Activated naive CD4-positive, alpha-beta T cell treated with anti-CD3 and anti-CD28 coated beads, Interleukin-2, amount 50 U/mL, for 72 hours (primary cell): ENCODE measurements at regions not wholly inside any gene's neighbourhood (a gene's known extent, or its start where the extent isn't known, plus 50 kb on each side); places are given as distances from the start of the nearest gene placed in this dataset.

Source experiments
- ATAC-seq, 2 donors: fragments of 150-1000 bp; cut with Tn5 transposase; 2 replicates each; pipeline ENCODE4 v1.10.0; 2021; ENCODE audit warnings: mild to moderate bottlenecking in 2 of 2, moderate library complexity in 2 of 2
- DNase-seq, 2 donors: peaks; one replicate each; pipeline ENCODE4 v3.0.0; 2021 to 2022; ENCODE audit warnings: low spot score in 2 of 2
- H3K27ac Mint-ChIP-seq, 2 donors: one replicate each; pipeline ENCODE4 v1.8.0; 2022; ENCODE audit warnings: mild to moderate bottlenecking in 2 of 2, mixed read lengths in 2 of 2
- H3K36me3 Mint-ChIP-seq, 2 donors: one replicate each; pipeline ENCODE4 v1.8.0; 2022; ENCODE audit warnings: mixed read lengths in 2 of 2
- H3K9me3 Mint-ChIP-seq, 2 donors: one replicate each; pipeline ENCODE4 v1.8.0; 2022; ENCODE audit warnings: mixed read lengths in 2 of 2

DNA sequence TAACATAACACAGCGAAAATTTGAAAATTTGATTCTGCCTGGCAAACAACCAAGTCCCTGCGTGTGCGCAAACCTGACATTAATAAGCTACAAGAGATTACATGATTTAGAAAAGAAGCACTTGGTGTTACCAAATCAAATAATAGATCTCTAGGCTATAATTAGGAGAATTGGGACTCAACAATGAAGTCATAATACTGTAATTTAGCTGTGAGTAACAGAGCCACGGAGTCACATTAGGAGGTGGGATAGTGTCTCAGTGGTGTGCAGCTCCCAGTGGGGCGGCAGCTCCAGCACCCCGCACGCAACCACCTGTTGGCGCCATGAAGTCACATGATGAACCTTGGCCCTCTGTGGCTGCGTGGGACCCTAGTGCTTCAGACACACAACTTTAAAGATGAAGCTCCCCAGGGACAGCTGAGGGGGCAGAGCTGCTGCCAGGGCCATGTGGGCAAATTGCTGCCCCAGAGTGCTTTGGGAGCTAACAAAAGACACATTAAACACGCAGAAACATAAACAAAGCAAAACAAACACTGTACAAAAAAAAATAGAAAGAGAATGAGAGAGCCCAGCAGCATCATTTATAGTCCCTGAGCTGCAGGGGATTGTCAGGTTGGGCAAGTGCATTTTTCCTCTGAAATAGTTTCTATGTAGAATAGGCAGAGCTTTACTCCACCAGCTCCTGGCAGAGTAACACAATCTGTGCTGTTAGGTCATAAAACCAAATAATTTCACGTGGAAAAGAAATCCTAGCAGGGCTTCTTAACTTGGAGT, 605.6 kb downstream of the SOX6 start:
- Mint-ChIP-seq H3K9me3 (peaks cover 8 to 15% of the 10 kb centered on the region in 2 donors), H3K27ac (no peak overlapping the region), H3K36me3 (peaks cover 0 to 5% of the 10 kb centered on the region in 2 donors)
- no peak for ATAC-seq
- no peak for DNase-seq

DNA sequence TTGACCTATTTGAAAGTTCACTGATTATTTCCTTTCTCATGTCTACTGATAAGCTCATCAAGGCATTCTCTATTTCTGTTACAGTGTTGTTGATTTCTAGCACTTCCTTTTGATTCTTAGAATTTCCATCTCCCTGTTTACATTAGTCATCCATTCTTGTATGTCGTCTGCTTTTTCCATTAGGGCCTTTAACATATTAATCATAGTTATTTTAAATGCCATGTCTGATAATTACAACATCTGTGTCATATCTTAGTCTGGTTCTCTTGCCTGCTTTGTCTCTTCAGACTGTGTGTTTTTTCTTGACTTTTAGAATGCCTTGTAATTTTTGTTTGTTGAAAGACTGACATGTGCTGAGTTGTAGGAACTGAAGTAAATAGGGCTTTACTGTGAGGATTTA, 602.1 kb downstream of the SOX6 start:
- H3K36me3 Mint-ChIP-seq, result peaks cover 0 to 5% of the 10 kb centered on the region in 2 donors
- no peak overlapping the region for H3K27ac Mint-ChIP-seq
- DNase-seq, result no peak
- ATAC-seq, result no peak
- H3K9me3 Mint-ChIP-seq, result peaks cover 8 to 15% of the 10 kb centered on the region in 2 donors

DNA sequence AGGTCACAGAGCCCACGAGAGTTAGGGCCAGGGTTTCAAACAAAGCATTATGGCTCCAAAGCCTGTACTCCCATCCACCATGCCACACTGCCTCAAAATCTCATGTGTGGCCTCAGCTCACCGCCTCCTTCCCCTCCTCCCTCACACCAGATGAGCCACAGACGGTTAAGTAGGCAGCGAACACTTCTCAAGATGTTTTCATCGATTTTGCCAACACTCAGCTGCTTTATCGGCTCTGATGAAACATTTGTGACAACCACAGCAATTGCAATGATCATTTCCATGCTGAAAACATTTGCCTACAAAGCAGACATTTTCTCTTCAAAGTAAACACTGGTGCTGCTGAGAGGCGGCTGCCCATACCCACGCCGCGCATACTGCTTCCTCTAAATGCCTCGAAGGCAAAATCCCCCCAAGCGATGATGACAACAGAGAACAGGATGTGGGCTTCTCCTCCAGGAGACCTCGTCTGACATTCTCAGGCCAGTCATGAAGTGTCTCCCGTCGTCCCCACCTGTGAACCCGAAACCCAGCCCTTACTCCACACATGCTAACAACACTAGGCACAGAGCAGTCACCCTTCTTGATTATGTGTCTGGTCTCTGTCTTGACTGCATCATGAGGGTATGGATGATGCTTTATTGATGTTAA, 599.2 kb downstream of the SOX6 start:
- DNase-seq (no peak), ATAC-seq (no peak)
- Mint-ChIP-seq H3K9me3 (peaks cover 8 to 15% of the 10 kb centered on the region in 2 donors), H3K27ac (no peak overlapping the region), H3K36me3 (peaks cover 0 to 5% of the 10 kb centered on the region in 2 donors)

DNA sequence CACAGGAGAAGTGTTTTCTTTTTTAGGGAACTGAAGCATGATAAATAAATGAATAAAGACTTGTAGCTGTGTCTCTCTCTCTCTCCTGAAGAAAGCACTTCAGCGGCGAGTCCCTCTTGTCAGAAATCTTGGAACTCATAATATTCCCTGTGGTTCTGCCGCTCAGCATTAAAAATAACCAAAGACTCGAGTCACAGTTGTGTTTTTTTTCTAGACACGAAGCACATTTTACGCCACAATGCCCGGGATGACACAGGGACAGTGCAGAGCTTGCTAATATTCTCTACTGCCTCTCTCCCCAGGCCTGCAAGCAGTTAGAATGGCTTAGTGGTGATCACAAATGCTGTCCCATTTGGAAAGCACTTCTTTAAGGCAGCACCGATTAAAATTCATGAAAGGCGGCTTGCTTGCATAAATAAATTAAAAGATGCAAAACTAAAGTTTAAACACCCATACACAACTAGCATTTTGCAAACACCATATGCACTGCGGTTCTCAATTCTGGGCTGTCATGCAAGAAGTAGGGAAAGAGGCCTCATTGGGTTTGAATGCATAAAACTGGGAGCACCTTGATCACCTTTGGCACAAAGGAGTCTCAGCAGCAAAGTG, 597.4 kb downstream of the SOX6 start:
- ATAC-seq, result no peak
- no peak overlapping the region for H3K27ac Mint-ChIP-seq
- H3K9me3 Mint-ChIP-seq, result peaks cover 6 to 11% of the 10 kb centered on the region in 2 donors

DNA sequence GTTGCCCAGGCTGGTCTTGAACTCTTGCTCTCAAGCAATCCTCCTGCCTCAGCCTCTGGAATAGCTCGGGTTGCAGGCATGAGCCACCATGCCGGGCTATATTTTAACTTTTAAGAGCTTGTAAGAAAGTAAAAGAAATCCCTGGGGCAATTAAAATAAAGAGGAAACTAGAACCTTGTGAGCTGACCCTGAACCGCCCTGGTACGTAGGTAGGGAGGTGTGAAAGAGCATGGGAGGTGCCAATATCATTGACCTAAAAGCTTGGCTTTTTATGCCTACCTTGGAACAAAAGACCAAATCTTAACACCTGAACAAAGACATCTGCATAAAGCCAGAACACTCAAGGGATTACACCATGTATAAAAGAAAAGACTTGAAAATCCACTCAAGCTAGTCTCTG, 595.1 kb downstream of the SOX6 start:
- ATAC-seq (no peak), DNase-seq (no peak)
- no peak overlapping the region for H3K27ac Mint-ChIP-seq
- peaks cover 5 to 8% of the 10 kb centered on the region in 2 donors for H3K9me3 Mint-ChIP-seq
- H3K36me3 Mint-ChIP-seq, result peaks cover 0 to 4% of the 10 kb centered on the region in 2 donors

More for the DNA sequence above, 597.4 kb downstream of the SOX6 start:
- H3K36me3 Mint-ChIP-seq, result peaks cover 0 to 4% of the 10 kb centered on the region in 2 donors
- DNase-seq, result no peak

DNA sequence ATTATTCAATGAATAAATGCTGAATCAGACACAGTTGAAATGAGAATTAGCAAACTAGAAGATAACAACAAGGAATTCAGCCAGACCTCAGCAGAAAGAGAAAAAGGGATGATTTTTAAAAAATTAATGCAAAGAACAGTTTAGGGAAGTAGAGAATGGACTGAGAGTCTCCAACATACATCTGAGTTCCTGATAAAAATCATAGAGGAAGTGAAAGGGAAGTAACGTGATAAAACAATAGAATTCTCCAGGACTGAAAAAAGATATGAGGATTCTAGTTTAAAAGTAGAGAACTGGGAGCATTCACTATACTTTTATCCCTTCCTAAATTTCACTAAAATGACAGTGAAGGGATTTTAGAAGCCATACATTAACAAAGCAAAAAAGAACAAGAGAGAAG, 592.0 kb downstream of the SOX6 start:
- Mint-ChIP-seq H3K9me3 (peaks cover 5 to 8% of the 10 kb centered on the region in 2 donors), H3K27ac (no peak overlapping the region), H3K36me3 (peaks cover 0 to 4% of the 10 kb centered on the region in 2 donors)
- DNase-seq, result no peak
- no peak for ATAC-seq

DNA sequence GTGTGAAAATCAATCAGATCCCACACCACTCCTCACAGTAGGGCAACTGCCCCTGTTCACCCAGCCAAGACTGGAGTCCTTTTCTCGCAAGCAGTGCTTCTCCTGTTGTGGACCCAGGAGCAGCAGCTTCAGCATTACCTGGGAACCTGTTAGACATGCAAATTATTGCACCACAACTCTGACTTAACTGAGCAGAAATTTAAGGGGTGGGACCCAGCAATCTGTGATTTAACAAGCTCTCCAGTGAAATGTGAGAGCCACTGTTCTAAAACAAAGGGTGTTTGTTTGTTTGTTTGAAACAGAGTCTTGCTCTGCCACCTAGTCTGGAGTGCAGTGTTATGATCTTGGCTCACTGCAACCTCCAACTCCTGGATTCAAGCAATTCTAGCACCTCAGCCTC, 591.4 kb downstream of the SOX6 start:
- DNase-seq (no peak), ATAC-seq (no peak)
- no peak overlapping the region for H3K27ac Mint-ChIP-seq

DNA sequence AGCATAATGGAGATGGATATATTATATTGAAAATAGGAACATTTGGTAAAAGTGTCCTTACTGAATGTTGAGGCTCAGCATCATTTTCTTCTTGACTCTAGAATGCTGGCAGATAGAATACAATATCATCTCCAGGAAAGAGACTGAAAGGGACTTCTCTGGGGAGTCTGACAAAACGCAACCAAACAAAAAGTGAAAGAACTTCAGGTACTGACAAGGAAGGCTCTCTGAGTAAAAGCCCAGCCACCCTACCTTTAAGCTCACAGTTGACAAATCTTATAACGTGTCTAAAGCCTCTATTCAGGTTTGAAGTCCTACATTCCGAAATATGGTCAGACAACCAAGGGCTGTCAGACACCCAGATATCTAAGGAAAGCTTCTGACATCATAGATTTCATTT, 590.8 kb downstream of the SOX6 start:
- ATAC-seq, result no peak
- no peak overlapping the region for H3K27ac Mint-ChIP-seq
- DNase-seq, result no peak
- peaks cover 5 to 8% of the 10 kb centered on the region in 2 donors for H3K9me3 Mint-ChIP-seq
- H3K36me3 Mint-ChIP-seq, result peaks cover 0 to 4% of the 10 kb centered on the region in 2 donors

More for the DNA sequence above, 591.4 kb downstream of the SOX6 start:
- Mint-ChIP-seq H3K9me3 (peaks cover 5 to 8% of the 10 kb centered on the region in 2 donors), H3K36me3 (peaks cover 0 to 4% of the 10 kb centered on the region in 2 donors)

DNA sequence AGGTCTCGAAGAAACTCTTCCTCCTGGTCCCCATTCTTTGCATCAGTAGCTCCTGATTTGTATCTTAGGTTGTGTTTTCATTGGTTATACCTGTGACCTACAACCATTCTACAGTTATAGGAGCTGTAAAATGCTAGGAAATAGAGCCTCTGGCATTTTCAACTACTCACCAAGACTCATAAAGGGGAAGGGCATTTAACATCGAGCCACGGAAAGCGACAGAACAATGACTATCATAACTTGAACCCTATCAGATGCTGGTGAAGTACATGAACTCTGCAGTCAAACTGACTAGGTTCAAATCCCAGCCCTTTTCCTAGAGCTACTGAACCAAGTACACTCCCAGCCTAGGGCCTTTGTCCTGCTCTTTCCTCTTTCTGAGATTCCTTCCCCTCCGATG, 588.0 kb downstream of the SOX6 start:
- H3K36me3 Mint-ChIP-seq, result peaks cover 0 to 4% of the 10 kb centered on the region in 2 donors
- no peak for ATAC-seq
- H3K27ac Mint-ChIP-seq, result no peak overlapping the region
- peaks cover 5 to 7% of the 10 kb centered on the region in 2 donors for H3K9me3 Mint-ChIP-seq
- no peak for DNase-seq

DNA sequence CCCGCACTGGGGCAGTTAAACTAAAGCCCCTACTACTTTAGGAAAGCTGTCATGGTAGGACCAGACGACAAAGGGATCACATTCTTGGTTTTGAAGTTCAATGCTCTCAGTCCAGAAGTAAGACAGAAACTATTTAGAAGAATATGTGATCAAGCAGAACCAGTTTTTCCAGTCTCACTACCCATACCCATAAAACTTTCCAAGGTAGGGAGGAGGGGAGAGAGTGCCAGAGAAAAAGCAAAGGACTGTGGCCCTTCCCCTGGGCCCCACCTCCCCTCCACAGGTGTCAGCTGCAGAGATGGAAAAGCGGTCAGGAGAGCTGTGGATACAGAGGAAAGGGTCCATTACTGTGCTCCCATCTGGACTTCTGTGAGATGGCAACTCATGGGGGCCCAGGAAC, 587.1 kb downstream of the SOX6 start:
- Mint-ChIP-seq H3K9me3 (peaks cover 2 to 4% of the 10 kb centered on the region in 2 donors), H3K36me3 (peaks cover 0 to 3% of the 10 kb centered on the region in 2 donors), H3K27ac (no peak overlapping the region)
- DNase-seq, result no peak
- no peak for ATAC-seq

DNA sequence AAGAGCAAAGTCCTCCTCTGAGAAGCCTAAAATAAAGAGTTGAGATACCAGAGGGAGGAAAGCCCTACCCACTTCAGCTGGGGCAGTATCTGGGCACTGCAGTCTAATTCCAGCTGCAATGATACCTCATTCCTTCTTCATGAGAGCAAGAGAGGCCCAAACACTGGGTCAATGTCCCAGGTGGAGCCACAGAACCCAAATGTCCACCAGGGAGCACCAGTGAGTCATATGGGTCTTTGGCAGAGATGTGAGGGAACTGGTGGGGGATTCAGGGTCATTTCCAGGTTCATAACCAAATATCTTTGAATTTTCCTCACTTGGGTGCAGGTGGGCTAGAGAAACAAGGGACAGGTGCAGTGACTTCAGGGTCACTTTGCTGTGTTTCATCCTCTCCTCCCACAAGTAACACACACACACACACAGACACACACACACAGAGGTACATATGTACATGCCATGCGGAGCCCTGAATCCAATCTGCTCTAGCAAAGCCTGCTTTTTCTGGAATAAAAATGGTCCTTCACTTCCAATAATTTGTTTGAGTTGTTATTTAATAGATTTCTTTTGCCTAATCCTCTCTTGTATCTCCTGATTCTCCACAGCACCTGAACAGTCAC, 585.4 kb downstream of the SOX6 start:
- H3K27ac Mint-ChIP-seq, result no peak overlapping the region

DNA sequence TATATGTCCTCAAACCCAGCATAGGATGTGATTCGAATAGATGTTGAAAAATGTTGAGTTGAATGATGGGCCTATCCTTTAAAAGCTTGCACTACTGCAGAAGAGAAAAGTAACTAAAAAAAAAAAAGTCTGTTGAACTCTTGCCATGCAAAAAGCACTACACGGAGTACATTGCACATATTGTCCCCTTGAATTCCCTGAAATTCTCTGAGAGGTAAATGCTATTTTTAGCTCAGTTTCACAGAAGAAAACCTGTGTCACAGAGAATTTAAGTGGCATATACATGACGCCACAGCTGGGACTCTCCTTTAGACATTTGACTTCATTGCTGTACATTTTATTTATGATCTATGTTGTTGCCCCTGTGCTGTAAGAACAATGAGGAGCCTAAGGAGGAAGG, 583.8 kb downstream of the SOX6 start:
- no peaks in the 10 kb centered on the region for H3K36me3 Mint-ChIP-seq
- ATAC-seq (no peak), DNase-seq (no peak)
- no peaks in the 10 kb centered on the region for H3K9me3 Mint-ChIP-seq
- H3K27ac Mint-ChIP-seq, result no peak overlapping the region

More for the DNA sequence above, 585.4 kb downstream of the SOX6 start:
- peak in 1 of 2 donors; percentile 23 for DNase-seq
- ATAC-seq, result no peak
- no peaks in the 10 kb centered on the region for H3K9me3 Mint-ChIP-seq
- no peaks in the 10 kb centered on the region for H3K36me3 Mint-ChIP-seq

DNA sequence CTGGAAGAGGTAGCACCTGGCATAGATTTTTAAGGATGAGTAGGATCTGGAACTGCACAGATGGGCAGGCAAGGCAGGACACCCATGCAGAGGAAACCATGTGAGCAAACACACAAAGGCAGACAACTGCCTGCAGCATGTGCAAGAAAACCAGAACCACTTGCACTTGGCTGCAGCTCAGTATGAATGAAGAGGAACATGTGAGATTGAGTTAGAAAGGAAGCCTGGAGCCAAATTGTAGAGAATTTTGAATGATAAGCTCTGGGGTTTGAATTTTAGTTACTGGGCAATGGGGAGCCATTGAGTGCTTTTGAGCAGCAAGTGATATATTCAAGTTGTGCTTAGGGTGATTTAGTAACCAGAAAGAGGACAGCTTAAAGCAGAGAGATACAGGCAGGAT, 583.4 kb downstream of the SOX6 start:
- Mint-ChIP-seq H3K9me3 (no peaks in the 10 kb centered on the region), H3K27ac (no peak overlapping the region), H3K36me3 (no peaks in the 10 kb centered on the region)
- no peak for DNase-seq
- no peak for ATAC-seq

DNA sequence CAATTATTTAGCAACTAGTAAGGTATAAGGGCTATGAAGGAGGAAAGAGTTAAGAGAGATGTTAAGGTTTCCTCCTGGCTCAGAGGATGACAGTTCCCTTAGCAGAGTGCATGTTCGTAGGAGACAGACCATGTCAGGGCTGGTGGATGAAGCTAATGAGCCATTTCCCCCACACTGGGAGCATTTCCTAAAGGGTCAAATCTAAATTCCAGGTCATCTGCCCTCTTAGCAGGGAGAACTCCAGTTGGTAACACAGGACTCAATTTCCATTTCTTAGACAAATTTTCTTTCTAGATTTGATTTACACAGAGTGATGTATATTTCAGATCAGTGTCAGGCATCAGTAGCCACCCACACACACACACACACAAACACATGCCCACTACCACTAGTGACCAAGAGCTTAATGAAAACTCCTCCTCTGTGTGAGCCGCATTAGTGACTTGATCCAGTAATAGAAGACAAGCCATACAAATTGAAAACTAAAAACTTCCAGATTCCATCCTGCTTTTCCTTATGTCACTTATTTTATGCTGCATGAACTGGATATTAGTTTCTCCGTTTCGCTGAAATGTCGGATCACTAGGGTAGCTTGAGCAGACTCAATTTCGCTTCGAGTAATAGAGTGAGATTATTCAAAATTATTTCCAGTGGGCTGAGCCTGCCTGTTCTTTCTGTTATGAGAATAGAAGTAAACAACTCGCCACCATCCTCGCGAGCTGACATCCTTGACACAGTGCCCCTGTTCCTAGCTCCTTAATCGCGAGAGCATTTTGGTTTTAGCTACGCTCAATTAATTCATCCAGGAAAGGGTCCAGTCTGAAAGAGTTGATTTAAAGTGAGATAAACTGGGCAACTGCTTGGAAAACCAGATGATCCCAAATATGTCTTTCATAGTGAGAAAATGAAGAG, 582.6 kb downstream of the SOX6 start:
- no peak overlapping the region for H3K27ac Mint-ChIP-seq
- no peaks in the 10 kb centered on the region for H3K9me3 Mint-ChIP-seq
- no peaks in the 10 kb centered on the region for H3K36me3 Mint-ChIP-seq
- ATAC-seq (no peak), DNase-seq (no peak)

DNA sequence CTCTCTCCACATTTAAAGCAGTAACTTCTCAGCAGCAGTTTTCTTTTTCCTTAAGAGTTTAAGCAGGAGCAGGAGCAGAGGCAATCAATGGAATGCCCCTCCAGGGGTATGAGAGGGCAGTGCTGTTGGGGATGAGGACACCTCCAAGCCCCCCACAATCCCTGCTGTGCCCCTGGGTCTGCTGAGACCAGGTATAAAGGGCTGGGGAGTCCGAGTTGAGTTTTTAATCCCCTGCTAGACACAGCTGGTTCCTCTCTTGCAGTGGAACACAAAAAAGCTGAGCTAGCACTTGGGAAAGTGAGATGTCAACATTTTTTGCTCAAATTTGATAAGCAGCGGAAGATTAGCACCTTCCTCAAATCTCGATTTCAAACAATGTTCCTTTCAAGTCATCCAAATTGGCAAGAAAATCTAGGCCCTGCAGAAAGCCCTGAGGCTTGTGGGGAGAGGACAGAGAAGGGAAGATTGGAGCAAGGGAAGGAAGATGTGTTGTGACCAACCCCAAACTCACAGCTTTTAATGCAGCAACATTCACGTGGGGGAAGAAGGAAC, 581.9 kb downstream of the SOX6 start:
- Mint-ChIP-seq H3K36me3 (no peaks in the 10 kb centered on the region), H3K27ac (no peak overlapping the region), H3K9me3 (no peaks in the 10 kb centered on the region)
- DNase-seq (no peak), ATAC-seq (no peak)

DNA sequence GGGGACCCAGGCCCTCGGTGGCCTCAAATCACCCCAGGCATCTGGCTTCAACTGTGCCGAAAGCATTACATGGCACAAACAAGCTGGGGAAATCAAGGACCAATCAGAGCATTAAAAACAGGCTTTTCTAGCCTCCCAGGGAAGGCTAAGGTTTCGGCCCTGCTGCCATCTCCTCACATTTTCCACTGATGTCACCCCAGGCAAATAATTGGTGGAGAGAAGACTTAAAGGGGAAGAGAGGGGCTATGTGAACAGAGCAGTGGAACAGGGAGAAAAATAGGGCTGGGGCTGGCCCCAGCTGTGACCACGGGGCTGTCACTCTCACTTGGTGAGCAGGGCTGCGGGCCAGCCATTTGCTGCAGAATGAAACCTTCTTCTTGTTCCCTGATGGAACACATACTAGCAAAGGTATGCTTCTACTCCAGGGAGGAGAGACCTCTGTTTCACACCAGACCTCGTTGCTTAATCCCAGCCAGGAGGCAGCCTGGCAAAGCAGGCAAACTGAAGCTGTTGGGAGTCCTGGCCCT, 581.3 kb downstream of the SOX6 start:
- H3K9me3 Mint-ChIP-seq, result no peaks in the 10 kb centered on the region
- no peak for DNase-seq
- H3K36me3 Mint-ChIP-seq, result no peaks in the 10 kb centered on the region
- H3K27ac Mint-ChIP-seq, result no peak overlapping the region
- peak in 1 of 2 donors; percentile 9 for ATAC-seq
